Islet precursor cell (in vitro differentiated cells): ENCODE measurements at regions not wholly inside any gene's neighbourhood (a gene's known extent, or its start where the extent isn't known, plus 50 kb on each side); places are given as distances from the start of the nearest gene placed in this dataset.

Source experiments
- DNase-seq: peaks from one replicate; pipeline ENCODE4 v3.0.0-alpha.2; 2018

DNA sequence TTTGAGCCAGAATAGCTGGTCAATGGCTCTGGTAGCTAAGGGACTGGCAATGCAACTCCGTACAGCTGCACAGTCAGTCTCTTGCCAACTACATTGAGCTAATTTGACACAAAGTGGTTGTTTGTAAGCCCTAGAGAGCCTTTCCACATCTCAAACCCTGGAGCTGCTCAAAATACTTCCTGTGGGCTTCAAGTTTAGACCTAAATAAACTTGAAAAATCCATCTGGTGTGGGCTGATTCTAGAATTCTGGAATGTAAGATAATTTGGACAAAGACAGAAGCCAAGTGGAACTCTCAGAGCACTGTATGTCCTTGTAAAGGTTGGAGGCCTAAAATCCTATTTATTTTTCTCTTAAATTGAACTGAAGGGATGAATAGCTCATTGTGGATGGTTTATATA lies 380.8 kb downstream of the SPRY1 start:
- DNase-seq: no peak

DNA sequence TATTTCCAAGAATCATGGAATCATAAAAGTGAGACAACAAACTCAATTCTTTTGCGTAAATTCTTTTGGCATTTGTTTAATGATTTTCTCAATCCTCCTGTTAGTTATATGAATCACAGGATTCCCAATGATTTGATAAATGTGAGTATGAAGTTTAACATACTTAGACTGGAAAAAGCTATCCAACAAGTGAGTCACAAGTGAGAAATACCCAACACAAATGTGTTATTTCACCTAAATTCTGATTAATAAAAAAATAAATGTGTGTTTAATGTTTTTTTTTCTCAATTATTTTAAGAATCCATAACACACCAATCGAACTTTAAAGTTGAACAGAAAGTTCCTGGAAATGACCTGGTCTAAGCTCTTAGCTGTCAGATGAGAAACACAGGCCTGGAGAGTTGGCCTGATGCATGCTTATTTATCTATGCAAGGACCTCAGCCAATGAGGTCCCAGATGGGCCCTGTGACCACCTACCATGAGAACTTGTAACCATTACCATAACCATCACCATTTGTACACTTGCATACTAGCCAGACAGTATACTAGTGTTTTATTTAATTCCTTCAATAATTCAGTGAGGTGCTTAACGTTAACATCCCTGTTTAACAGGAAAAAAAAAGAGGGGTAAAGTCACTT lies 386.7 kb downstream of the SPRY1 start:
- no peak for DNase-seq

DNA sequence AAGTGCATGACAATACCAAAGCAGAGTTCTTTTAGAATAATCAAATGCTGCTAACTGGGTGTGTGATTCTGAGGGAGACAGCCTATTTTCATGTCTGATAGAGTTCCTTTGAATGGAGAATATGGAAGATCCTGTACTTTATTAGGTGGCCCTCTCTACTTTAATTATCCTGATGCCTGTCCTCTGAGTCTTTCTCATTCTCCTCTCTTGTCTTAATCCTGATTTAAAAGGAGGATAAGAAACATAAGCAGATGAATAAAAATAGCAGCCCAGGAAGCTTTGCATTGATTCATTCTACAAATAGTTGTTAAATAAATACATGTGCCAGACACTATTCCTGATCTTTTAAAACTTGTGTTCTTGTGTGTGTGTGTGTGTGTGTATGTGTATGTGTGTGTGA lies 387.3 kb downstream of the SPRY1 start:
- no peak for DNase-seq

DNA sequence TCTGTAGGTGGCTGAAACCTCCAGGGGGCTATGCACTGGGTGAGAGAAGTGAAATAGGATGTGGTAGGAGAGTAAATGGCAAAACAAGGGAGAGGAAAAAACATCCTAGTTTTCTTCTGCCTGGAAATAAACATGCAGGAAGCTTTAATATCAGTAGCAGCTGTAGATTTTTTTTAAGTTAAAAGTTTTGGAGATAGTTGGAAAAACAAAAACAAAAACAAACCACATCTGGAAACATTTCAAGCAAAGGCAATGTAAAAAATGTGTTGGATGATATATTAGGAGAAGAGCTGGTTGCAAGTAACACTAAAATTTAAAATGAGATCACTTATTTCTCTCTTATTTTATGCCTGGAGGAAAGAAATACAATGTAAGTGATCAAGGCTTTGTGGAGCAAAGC lies 388.0 kb downstream of the SPRY1 start:
- DNase-seq: no peak

DNA sequence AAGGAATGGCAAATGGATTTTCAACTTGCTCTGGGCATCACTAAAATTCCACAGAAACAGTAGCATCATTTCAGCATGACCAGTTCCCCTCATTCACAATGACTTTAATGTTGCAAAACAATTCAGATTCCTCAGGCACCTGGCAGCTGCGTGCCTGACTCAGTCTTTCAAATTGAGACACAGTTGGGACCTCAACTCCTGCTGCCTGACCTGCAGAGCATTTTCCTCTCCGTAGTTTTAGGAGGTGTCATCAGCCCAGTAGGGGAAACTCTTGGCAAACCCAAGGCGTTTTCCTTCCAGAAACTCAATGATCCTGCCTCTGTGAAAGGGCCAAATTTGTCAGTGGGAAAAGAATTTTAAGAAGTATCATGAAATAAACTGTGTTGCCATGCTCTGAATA lies 388.9 kb downstream of the SPRY1 start:
- peak; percentile 54 for DNase-seq

DNA sequence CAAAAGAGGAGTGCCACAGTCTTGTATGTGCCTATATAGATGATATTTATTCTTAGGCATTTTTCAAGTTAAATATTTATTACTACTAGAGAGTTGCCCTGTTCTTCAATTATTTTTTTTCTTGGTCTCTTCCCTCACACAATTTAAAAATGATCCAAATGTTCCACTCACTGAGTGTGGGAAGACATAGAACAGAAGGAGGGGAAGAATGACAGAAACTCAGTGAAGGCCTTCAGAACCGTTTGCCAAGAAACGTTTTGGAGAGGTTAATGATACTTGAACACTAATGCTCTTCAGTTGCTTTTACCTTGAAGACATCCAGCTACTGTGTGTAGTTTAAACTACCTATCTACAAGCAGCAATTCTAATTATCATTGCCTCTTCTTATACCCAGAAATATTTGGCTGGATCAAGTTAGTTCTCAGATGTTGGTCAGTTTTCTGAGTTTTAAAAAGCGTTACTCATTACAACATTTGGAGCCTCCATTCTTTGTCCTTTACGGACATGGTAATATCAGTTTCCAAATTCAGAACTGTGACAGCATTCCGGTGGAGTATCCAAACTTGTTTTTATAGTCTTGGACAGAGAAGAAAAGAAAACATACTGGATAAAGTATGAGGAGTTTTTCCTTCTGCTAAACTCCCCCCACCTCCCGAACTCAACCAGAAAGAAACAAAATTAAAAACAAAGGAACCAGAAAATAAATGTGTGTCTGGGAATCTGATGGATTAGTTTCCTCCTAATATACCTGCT lies 389.7 kb downstream of the SPRY1 start:
- no peak for DNase-seq

DNA sequence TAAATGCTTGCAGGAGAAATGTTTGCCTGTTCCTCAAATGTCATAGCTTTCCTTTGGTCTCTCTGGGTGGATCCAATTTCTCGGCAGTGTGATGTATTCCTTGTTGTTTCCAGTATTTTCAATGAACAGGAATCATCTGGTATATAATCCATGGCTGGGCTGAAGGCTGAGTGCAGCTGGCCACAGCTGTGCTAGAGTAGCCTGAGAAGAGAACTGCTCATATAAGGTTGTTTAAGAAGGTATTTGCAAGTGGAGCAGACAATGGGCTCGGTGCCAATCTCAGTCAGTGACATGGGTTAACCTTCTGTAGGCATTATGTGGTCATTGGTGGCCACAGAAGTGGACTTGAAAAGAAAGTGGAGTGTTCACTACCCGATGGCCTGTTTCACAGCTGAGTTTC lies 390.3 kb downstream of the SPRY1 start:
- DNase-seq: no peak

DNA sequence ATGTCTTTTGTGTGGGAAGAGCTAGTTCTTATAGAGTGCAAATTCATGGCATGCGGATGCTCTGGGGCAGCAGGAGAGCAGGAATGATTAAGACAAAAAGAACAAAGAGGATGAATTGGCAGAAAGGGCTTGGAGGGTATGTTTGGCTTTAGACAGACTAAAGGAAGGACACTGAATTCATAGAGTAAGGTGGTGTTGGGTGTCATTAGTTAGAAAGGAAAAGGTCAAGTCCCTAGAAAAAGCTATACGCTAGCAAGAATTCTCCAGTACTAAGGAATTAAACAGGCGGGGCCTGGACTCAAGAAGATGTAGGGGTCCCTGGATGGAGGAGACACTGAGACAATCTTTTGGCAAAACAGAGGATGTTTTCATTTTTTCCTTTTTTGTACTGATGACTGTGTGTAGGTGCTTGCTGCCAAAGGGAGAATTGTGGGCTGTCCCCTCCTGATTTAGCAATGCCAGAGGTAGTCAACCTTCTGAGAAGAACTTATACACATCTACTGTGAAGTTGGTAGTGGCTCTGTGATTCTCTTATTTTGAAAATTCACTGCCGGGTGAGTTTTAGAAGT lies 391.0 kb downstream of the SPRY1 start:
- no peak for DNase-seq

DNA sequence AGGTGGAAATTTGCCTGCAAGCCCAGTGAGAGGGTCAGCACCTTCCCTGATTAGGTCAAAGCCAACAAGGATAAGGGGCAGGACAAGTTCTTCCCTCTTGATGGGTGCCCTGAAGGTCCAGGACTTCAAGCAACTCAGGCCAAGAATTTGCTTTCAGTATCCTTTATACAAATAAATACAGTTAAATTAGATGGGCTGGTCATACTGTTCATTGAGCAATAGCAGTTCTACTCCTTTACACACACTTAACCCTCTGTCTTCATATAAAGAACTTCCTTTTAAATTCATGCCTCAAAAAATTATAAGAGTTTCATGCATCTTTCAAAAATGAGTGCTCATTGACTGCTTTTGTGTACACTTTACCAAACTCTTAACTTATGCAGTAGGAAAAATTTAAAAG lies 392.0 kb downstream of the SPRY1 start:
- no peak for DNase-seq

DNA sequence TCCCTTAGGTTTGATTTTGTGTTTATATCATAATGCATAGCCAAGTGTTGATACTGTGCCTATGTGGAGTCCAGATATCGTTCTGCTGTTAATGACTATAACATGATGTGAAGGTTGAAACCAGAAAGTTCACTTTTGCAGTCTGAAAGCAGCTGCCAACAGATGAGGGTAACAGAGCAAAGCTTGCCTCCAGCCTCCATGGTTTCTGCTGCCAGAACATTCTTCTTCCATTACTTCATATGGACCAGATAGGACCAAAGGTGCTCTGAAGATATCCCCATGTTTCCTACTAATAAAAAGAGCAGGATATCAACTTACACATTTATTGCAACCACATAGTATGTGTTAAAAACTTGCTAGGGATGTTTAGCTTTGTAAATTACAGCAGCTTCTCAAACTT lies 394.1 kb downstream of the SPRY1 start:
- DNase-seq: no peak

DNA sequence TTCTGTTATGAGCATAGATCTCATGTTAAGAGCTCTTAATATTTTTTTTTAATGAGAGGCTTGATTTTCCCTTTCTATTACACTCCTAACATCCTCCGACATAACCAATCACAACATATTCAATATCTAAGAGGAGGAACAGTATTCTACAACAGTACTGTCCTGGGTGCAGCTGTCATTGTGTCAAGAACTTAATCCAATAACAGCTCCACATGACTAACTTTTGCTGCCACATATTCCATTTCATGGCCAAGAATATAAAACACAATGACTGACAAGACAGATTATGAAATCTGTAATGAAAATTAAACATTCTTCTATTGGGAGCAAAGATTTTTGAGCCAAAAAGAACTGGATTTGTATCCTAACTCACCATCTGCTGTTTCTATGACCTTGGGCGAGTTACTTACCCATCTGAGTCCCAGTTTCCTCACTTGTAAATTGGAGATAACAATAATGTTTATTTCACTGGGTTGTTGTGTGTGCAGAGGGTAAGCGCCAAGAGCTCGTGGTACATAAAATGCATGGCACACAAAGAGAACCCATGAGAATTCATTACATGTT lies 405.6 kb downstream of the SPRY1 start:
- no peak for DNase-seq

DNA sequence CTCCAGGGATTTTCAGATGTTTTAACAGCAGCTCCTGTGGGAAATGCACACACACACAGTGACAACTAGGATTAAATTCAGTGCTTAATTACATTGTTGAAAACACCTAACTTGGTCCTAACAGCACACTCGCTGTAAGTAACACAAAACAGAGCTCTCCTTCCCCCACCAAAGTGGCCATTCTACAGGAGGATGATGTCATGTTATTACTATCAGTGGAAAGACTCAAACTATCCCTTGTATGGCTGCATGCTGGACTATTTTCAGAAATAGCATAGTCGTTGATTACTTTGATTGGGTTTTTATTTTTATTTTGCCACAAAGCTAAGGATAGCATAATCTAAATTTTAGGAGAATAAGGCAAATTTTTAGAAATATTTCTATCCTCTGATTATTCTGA lies 406.3 kb downstream of the SPRY1 start:
- no peak for DNase-seq

DNA sequence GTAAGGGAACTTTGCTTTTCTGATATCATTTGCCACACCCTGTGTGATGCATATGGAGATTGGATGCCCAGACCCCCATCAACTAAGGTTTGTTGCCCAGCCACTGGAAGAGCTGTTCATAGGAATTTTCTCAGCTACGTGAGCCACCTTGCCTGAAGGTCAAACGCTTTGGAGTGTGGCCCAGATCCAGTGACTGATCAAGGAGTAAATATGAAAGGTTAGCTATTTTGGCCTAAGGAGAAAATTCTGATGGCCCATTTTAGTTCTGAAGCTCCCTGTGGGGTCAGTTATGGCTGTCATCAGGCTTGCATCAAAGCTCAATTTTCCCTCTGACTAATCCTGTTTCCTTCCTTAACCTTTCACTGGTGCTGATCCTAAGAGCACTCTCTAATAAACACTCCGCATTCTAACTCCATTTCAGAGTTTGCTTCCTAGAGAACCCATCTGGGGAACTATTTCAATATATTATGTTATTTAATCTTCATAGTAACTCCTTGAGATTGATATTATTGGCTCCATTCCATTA lies 407.7 kb downstream of the SPRY1 start:
- DNase-seq: no peak

DNA sequence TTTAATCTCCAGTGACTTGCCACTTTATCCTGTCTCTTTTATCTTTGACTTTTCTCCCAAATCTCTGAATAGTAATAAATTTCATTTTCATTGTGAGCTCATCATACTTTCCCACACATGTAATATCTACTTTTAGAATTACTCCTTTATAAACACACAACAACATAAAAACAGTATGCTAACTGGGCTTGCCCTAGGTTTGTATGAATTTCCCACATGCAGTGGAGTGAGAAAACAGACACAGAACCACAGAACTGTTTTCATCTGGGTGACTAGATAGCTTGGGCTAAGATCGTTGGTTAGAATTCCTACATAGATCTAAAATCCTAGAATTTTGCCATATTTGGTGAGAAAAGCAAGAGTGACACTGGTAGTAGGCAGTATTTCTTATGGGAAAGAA lies 409.5 kb downstream of the SPRY1 start:
- no peak for DNase-seq

DNA sequence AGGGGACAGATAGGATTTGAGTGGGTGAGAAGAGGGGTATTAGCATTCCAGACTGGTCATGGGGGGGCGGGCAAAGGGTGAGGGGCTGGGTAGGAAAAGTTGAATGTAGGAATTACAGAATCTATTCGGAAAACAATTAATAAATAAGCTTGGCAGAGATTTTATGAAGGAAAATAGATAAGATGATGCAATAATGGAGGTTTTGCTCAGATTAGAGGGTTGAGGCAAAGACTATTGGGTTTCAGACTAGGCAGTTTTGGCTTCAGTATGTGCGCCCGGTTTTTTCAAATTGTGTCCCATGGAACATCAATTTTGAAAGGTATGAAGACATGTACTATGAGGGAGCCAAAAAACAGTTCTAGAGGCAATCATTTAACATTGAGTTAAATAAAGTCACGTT lies 410.6 kb downstream of the SPRY1 start:
- no peak for DNase-seq

DNA sequence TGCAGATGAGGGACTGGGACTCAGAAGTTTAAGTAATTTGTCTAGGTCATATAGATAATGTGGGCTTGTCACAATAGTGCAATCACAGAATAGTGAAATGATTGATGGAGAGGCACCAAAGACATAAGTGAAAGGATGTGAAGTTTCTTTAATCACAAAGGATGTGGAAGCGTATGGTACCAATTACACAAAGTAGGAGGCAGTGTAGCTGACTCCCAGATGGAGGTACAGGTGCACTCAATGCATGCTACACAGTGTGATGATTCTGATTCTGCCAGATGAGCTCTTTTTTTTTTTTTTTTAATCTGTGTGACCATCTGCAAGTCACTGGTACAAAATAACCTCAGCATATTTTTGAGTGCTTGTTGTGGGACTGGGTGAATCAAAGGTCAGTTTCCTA lies 411.3 kb downstream of the SPRY1 start:
- DNase-seq: no peak

DNA sequence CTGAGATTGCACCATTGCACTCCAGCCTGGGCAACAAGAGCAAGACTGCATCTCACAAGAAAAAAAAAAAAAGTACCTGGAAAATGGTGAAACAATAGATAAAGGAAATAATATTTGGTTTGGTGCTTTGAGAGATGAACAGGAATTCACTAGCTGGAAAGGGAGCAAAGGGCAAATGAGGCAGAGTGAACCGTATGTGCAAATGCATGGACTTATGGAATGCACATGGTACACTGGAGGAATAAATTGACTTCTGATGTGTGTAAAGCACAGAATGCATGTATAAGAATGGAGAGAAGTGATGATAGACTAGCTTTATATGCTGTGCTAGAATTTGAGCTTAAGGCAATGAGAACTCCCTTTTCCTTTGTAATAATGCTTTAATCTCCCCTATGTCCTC lies 413.3 kb downstream of the SPRY1 start:
- no peak for DNase-seq

DNA sequence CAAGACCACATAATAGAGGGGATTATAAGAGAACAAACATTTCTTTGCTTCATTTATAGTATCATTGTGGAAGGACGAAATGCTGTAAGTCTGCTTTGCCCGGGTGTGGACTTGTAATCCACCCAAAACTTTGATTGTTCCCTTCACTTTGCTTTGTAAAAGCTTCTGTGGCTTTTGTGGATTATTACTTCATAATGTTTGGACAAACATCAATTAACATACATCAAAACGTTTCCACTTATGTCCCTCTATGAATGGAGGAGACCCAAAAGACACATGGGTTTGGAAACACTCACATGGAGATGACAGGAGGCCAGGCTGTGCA lies 415.4 kb downstream of the SPRY1 start:
- no peak for DNase-seq

DNA sequence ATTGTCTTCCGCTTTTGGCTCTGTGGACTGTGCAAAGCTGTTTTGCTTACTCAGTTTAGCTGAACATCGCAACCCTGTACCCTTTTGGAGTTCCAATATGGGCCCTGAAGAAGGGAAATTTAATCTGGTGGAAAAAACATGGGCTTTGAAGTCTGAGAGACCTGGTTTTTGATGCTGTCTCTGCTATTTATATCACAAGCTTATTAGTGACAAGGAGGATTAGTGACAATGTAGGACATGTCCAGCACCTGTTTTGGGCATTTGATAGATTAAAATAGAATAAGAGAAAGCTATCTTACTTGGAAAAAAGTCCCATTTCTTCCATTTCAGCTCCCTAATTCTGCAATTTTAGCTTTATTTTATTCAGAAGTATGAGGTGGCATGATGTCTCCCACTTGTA lies 417.3 kb downstream of the SPRY1 start:
- DNase-seq: no peak

DNA sequence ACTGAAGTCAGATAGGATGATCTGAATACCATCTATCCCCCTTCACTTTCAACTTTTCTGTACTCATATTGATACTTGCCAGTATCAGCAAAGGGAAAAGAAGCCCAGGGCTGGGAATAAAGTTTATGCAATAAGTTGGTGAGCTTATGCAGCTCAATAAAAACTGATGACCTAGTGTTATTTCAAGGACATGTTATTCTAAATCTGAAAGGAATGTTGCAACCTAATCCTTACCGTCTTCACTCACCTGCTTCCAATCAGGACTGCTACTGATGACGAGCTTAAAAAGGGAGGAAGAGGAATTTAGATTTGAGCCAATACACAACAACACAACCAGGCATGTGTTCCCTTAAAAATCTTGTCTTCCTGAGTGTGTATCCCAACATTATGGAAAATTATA lies 419.9 kb downstream of the SPRY1 start:
- DNase-seq: no peak

DNA sequence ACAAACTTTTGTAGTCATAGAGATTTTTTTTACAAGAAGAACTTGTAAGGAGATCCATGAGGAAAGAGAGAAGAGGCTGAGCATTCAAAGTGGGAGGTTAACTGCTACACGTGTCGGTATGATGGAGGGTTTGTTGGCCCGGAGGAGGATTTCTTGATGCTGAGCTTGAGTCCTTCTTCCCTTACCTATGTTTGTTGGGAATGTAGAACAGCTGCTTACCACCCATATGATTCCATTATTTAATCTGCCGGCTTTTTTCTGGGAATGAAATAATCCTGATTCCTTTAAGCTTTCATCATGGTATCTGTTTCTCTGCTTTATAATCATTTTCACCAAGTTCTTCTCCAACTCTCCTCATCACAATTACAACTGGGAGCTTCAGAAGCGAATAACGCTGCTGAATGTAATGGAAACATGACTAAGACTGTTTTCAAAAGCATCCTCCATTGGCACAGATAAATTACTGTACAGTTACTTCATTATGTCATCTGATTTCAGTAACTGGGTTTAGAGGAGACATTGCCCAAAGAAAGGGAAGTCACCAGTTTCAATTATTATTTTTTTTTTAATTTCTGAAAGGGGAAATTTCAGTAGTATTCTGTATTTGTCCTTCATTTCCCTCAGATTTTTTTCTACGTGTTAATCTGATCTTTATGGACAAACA lies 420.6 kb downstream of the SPRY1 start:
- DNase-seq: no peak

DNA sequence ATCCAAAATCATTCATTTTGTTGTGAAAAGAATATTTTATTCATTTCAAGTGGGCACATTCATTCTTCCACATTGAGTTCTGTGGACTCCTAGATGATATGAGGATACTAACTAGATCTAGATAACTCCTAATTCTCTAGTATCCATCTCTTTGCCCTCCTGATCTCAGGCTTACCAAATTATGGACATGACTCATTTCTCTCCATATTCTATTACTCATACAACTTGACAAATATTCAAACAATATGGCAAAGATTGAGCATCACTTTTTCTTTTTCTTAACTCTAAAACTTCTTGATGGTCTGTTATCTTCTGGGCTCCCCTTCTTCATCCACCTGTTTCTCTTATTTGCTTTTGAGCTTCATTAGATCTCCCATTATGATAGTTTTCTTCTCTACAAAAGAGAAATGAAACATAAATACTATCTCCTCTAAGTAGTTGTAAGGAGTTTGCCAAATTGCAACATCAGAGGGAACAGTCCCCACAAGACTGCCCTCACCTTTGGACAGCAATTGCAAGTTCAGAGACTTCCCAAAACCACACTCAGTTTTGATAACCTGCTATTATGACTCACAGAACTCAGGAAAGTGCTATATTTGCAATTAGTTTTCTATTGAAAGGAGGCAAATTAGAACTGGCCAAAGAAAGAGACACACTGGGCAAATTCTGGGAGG lies 422.9 kb downstream of the SPRY1 start:
- DNase-seq: no peak

DNA sequence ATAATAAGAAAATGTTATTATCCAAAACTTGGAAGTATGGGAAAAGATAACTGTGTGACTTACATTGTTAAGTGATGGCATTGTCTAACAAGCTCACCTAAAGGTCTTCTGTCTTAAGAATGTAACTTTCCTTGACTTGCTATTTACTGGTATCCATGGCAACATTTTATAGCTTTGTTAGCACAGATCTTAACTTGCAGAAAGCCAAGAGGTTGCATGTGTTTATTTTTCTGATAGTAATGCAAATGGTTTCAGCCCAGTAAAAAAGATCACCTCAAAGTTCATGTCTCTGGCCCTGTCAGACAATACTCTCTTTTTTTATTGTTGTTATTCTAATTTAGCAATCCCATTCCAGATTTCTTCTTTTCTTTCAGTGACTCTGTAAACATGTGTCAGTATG lies 425.3 kb downstream of the SPRY1 start:
- no peak for DNase-seq
